Testis (tissue), 2 donors: ENCODE measurements at regions not wholly inside any gene's neighbourhood (a gene's known extent, or its start where the extent isn't known, plus 50 kb on each side); places are given as distances from the start of the nearest gene placed in this dataset.

Experiments used
- DNase-seq: peaks from one replicate; pipeline ENCODE4 v3.0.0-alpha.2; 2019
- H3K27ac ChIP-seq, 2 donors: fragments of 200-600 bp; sonication (generic); one replicate each; pipeline ENCODE4 v1.5.1; 2019
- H3K27me3 ChIP-seq: fragments of 200-600 bp; sonication (generic); one replicate; pipeline ENCODE4 v1.5.1; 2019
- H3K36me3 ChIP-seq: fragments of 200-600 bp; sonication (generic); one replicate; pipeline ENCODE4 v1.5.1; 2017; ENCODE audit warnings: low read depth; ENCODE audit errors: missing control alignments
- H3K4me1 ChIP-seq: fragments of 200-600 bp; sonication (generic); one replicate; pipeline ENCODE4 v1.5.1; 2019
- H3K4me3 ChIP-seq, 2 donors: fragments of 200-600 bp; sonication (generic); one replicate each; pipeline ENCODE4 v1.5.1; 2017 to 2019
- H3K9me3 ChIP-seq: fragments of 200-600 bp; sonication (generic); one replicate; pipeline ENCODE4 v1.5.1; 2017
- CTCF ChIP-seq, 3 experiments: fragments of 450-650 bp in 2 of 3; fragments of 200-600 bp in 1 of 3; sonication (generic) in 1 of 3; IDR thresholded peaks; one replicate each; pipeline ENCODE4 v1.5.1; 2016 to 2019; ENCODE audit warnings: antibody characterized with exemption in 3 of 3, mild to moderate bottlenecking in 2 of 3, moderate library complexity in 1 of 3
- POLR2A ChIP-seq: fragments of 450-650 bp; IDR thresholded peaks from one replicate; pipeline ENCODE4 v1.6.1; 2017; ENCODE audit warnings: antibody characterized with exemption, mild to moderate bottlenecking, moderate library complexity
- WGBS, 2 donors: methylation state at CpG; one replicate each; pipeline ENCODE4 v1.1.5; 2018; 5-methylcytosine and 5-hydroxymethylcytosine counted together
- intact Hi-C: fragments of 100-400 bp; cut with DNase I; formaldehyde crosslinking; loops from one replicate; pipeline ENCODE4 v1.15.1; 2023; ENCODE audit warnings: low total_unique reads

GRCh38 chr3:22724420-22724819 is 478.7 kb upstream of the UBE2E2 start:
- Histone ChIP-seq H3K27ac (no peak overlapping the region), H3K36me3 (no peaks in the 10 kb centered on the region), H3K27me3 (no peaks in the 10 kb centered on the region), H3K9me3 (no peaks in the 10 kb centered on the region), H3K4me3 (no peak overlapping the region), H3K4me1 (no peaks in the 10 kb centered on the region)
- TF ChIP-seq POLR2A (no peak), CTCF (IDR thresholded peaks at IDR 0.05) (no peak)
- no peak for DNase-seq
- intact Hi-C loops: no loop called here

DNA sequence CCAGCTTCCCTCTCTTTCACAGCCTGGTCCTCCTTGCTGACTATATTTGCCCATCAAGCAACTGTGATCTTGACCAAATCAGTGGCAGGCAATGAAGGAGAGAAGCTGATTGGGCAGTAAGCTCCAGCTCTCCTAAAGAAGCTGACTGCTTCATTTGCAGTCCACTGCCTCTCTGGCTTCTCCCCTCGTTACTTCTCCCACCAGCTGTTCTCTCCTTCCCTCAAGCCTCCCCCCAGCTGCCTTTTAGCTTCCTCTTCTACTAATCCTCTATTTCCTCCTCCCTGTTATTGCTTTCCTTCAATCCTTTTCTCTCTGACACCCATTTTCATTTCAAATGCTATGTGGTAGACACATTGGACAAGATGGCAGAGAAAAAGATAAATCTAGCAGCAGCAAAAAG is 474.7 kb upstream of the UBE2E2 start:
- intact Hi-C loops: no loop called here
- DNase-seq: no peak
- TF ChIP-seq CTCF (IDR thresholded peaks at IDR 0.05) (no peak), POLR2A (no peak)

DNA sequence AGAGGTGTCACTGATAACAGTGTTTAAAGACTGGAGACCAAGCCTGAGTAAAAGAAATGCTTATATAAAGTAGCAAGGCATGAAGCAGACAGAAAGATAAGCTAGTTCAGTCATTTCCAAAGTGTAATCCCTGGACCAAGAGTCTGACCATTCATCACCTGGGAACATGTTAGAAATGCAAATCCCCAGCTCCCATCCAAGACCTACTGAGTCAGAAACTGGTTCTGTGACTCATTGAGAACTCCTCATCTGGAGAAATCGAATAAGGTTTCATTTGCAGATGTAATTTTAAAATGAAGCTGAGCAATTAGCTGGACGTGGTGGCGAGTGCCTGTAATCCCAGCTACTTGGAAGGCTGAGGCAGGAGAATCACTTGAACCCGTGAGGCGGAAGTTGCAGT is 473.9 kb upstream of the UBE2E2 start:
- Histone ChIP-seq H3K27me3 (no peaks in the 10 kb centered on the region), H3K27ac (no peak overlapping the region), H3K9me3 (no peaks in the 10 kb centered on the region), H3K4me3 (no peak overlapping the region), H3K4me1 (no peaks in the 10 kb centered on the region), H3K36me3 (no peaks in the 10 kb centered on the region)
- no peak for DNase-seq
- TF ChIP-seq POLR2A (no peak), CTCF (IDR thresholded peaks at IDR 0.05) (no peak)
- intact Hi-C loops: no loop called here
- WGBS, 2 donors: 90 to 91% methylated on average over 5 of the region's 5 CpGs

More for the DNA sequence above, 474.7 kb upstream of the UBE2E2 start:
- H3K27me3 ChIP-seq: no peaks in the 10 kb centered on the region
- H3K4me3 ChIP-seq: no peak overlapping the region
- WGBS, 2 donors: 65 to 86% methylated on average over 1 of the region's 1 CpG
- no peaks in the 10 kb centered on the region for H3K4me1 ChIP-seq
- H3K36me3 ChIP-seq: no peaks in the 10 kb centered on the region
- no peaks in the 10 kb centered on the region for H3K9me3 ChIP-seq
- no peak overlapping the region for H3K27ac ChIP-seq

GRCh38 chr3:22729981-22730380 is 473.1 kb upstream of the UBE2E2 start:
- no peaks in the 10 kb centered on the region for H3K27me3 ChIP-seq
- no peaks in the 10 kb centered on the region for H3K4me1 ChIP-seq
- H3K4me3 ChIP-seq: no peak overlapping the region
- no peak overlapping the region for H3K27ac ChIP-seq
- intact Hi-C loops: no loop called here
- DNase-seq: peak; percentile 19
- 22 to 52% methylated on average over 1 of the region's 1 CpG for WGBS, 2 donors
- peak; percentile 17 to 37 (median 36) for TF ChIP-seq CTCF (IDR thresholded peaks at IDR 0.05)
- TF ChIP-seq POLR2A: no peak
- no peaks in the 10 kb centered on the region for H3K36me3 ChIP-seq
- H3K9me3 ChIP-seq: no peaks in the 10 kb centered on the region

- no peaks in the 10 kb centered on the region for H3K27me3 ChIP-seq
- no peak overlapping the region for H3K27ac ChIP-seq
- H3K4me1 ChIP-seq: no peaks in the 10 kb centered on the region
- DNase-seq: no peak
- no peak overlapping the region for H3K4me3 ChIP-seq
- no peak for TF ChIP-seq POLR2A
- no peak for TF ChIP-seq CTCF (IDR thresholded peaks at IDR 0.05)
- intact Hi-C loops: no loop called here
- H3K36me3 ChIP-seq: no peaks in the 10 kb centered on the region
- WGBS, 2 donors: 86 to 100% methylated on average over 1 of the region's 1 CpG
- no peaks in the 10 kb centered on the region for H3K9me3 ChIP-seq
These were observed 472.4 kb upstream of the UBE2E2 start for GRCh38 chr3:22730701-22731100.
